IPS DF 6.9 (cell line): ENCODE measurements at regions not wholly inside any gene's neighbourhood (a gene's known extent, or its start where the extent isn't known, plus 50 kb on each side); places are given as distances from the start of the nearest gene placed in this dataset.

ENCODE experiments used
- DNase-seq: peaks from one replicate; pipeline ENCODE4 v3.0.0-alpha.2; 2013; ENCODE audit warnings: low read depth, low spot score
- H3K27ac ChIP-seq: one replicate; pipeline ENCODE4 v1.5.1; 2013; ENCODE audit warnings: low read length, control low read depth
- H3K27me3 ChIP-seq: 2 replicates; pipeline ENCODE4 v1.6.1; 2013; ENCODE audit warnings: mild to moderate bottlenecking, low read length; ENCODE audit not compliant: control insufficient read depth, insufficient read depth
- H3K36me3 ChIP-seq: 2 replicates; pipeline ENCODE4 v1.6.1; 2013; ENCODE audit warnings: low read length; ENCODE audit not compliant: control insufficient read depth, insufficient read depth
- H3K4me1 ChIP-seq: 2 replicates; pipeline ENCODE4 v1.6.1; 2013; ENCODE audit warnings: low read length; ENCODE audit not compliant: control insufficient read depth, insufficient read depth
- H3K4me3 ChIP-seq: 2 replicates; pipeline ENCODE4 v1.5.1; 2013; ENCODE audit warnings: mild to moderate bottlenecking, low read length
- H3K9me3 ChIP-seq: 2 replicates; pipeline ENCODE4 v1.6.1; 2013; ENCODE audit warnings: low read length, inconsistent platforms; ENCODE audit not compliant: control insufficient read depth, insufficient read depth
- WGBS: extraction: QIAGEN DNeasy Blood & Tissue Kit; methylation state at CpG from one replicate; pipeline ENCODE4 v1.1.7; 2013; ENCODE audit warnings: mixed read lengths, missing lambda C conversion rate; ENCODE audit not compliant: insufficient read length, insufficient coverage; 5-methylcytosine and 5-hydroxymethylcytosine counted together

DNA sequence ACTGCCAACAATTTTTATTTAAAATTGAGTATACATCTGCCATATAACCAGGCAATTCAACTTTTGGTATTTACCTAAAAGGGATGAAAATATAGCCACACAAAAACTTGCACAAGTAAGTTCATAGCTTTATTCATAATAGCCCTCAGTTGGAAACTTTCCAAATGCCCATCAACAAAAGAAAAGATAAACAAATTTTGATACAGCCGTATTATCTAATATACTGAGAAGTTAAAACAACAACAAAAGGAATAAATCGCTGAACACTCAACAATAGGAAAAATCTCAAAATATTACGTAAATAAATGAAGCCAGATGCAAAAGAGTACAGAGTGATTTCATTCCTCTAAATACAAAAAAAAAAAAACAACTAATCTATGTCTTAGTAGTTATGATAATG lies 399.2 kb upstream of the SEMA3D start:
- H3K27ac ChIP-seq: no peak overlapping the region
- H3K27me3 ChIP-seq: no peaks in the 10 kb centered on the region
- H3K4me3 ChIP-seq: no peak overlapping the region
- no CpG with 5 or more reads among the region's 3 CpGs for WGBS
- H3K4me1 ChIP-seq: no peaks in the 10 kb centered on the region
- DNase-seq: no peak
- H3K9me3 ChIP-seq: no peaks in the 10 kb centered on the region
- no peaks in the 10 kb centered on the region for H3K36me3 ChIP-seq

DNA sequence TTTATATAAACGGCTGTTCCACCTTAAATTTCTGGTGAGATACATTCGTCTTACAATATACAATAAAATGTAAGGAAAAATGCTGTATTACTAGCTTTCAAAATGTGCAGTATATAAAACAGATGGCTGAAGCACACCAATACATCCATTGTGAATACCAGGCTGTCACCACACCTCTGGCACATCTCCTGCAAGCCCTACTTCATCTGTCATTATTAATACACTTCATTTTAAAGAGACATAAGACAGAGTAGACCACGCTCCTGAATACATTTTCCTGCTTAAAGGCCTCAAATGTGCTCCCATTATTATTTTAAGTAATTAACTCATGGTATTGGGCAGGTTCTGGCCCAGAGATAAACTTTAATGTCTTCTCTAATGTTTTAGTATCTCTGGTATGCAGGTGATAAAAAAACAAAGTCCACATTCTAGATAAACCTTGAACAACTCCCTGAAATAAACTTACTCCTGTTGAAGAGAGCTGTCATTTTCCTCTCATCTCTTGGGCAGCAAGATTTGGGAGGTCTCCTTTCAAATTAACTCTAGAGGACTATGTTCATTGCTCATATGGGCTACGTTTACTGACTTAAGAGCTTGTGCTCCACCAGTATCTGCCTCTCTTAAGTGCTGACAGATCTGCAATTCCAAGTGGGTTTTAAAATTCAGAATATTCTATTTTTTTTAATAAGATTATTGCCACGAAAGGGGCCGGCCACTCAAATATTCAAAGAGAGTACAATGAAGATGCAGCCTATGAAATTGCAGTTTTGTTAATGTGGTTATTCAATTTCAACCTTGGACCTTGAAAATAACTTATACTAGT lies 396.5 kb upstream of the SEMA3D start:
- no peaks in the 10 kb centered on the region for H3K27me3 ChIP-seq
- no peak overlapping the region for H3K4me3 ChIP-seq
- H3K36me3 ChIP-seq: no peaks in the 10 kb centered on the region
- H3K4me1 ChIP-seq: no peaks in the 10 kb centered on the region
- DNase-seq: no peak
- no peaks in the 10 kb centered on the region for H3K9me3 ChIP-seq
- no CpG with 5 or more reads among the region's 6 CpGs for WGBS
- no peak overlapping the region for H3K27ac ChIP-seq

DNA sequence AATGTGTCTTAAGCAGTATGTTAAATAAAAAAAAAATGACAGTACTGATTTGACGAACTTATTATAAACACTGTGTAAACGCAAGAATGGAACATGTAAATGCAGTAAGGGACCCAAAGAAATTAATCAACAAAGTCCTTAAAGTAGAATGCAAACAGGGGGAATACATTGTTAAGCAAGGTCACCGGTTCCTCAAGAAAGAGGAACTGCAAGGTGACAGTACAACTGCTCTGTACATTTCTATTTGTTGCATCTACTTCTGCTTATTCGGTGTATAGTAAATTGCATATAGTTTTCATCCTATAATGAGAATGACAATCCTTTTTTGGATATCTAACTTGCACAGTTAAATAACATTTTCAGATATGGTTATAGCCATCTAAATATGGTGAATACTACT lies 387.0 kb upstream of the SEMA3D start:
- Histone ChIP-seq H3K27ac (no peak overlapping the region), H3K9me3 (no peaks in the 10 kb centered on the region), H3K36me3 (no peaks in the 10 kb centered on the region), H3K4me3 (no peak overlapping the region), H3K4me1 (no peaks in the 10 kb centered on the region), H3K27me3 (no peaks in the 10 kb centered on the region)
- DNase-seq: no peak
- WGBS: no CpG with 5 or more reads among the region's 4 CpGs

DNA sequence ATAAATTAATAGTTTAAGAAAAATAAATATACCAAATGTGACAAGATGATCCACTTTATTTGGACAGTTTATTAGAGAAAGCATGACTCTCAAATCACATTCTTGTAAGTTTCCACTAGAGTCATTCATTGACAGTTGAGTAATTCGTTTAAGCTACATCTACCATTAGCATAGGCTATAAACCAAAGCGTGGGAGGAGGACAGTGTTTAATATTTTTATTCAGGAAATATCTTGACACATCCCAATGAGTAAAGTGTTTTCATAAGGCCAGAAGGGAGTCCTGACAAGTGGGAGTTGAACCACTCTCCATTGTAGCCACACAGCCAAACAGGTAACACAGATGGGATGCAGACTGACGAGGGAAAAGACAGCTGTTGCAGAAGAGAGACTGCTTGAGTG lies 386.5 kb upstream of the SEMA3D start:
- Histone ChIP-seq H3K4me3 (no peak overlapping the region), H3K4me1 (no peaks in the 10 kb centered on the region), H3K36me3 (no peaks in the 10 kb centered on the region), H3K9me3 (no peaks in the 10 kb centered on the region), H3K27ac (no peak overlapping the region), H3K27me3 (no peaks in the 10 kb centered on the region)
- no peak for DNase-seq
- WGBS: no CpG with 5 or more reads among the region's 3 CpGs

DNA sequence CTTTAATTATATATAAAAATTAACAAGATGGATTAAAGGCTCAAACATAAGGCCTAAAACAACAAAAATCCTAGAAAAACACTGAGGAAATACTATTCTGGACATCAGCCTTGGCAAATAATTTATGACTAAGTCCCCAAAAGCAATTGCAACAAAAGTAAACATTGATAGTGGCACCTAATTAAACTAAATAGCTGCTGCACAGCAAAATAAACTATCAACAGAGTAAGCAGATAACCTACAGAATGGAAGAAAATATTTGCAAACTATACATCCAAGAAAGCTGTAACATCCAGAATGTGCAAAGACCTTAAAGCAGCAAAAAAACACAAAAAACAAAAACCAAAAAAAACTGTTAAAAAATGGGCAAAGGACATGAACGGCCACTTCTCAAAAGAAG lies 384.0 kb upstream of the SEMA3D start:
- DNase-seq: no peak
- Histone ChIP-seq H3K4me3 (no peak overlapping the region), H3K4me1 (no peaks in the 10 kb centered on the region), H3K9me3 (no peaks in the 10 kb centered on the region), H3K36me3 (no peaks in the 10 kb centered on the region), H3K27ac (no peak overlapping the region), H3K27me3 (no peaks in the 10 kb centered on the region)
- WGBS: no CpG with 5 or more reads among the region's 1 CpG

DNA sequence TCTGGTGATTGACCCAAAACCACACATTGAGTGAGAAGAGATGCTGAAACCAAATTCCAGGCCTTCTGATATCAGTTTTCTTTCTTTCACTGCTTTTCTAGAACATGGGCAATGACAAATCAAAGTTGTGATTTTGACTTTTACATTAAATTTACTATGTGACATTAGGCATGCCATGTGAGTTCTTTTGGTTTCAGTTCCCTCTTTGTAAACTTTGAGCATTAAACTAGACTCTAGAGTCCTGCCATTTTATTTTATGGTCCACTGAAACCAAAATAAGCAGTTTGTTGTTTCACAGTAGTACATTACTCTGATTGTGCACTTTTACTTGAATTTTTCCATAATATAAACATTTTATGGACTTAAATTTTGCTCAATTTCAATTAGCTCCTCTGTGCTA lies 381.1 kb upstream of the SEMA3D start:
- no peaks in the 10 kb centered on the region for H3K36me3 ChIP-seq
- no peak for DNase-seq
- H3K9me3 ChIP-seq: no peaks in the 10 kb centered on the region
- no peak overlapping the region for H3K4me3 ChIP-seq
- H3K27ac ChIP-seq: no peak overlapping the region
- H3K4me1 ChIP-seq: no peaks in the 10 kb centered on the region
- no peaks in the 10 kb centered on the region for H3K27me3 ChIP-seq

DNA sequence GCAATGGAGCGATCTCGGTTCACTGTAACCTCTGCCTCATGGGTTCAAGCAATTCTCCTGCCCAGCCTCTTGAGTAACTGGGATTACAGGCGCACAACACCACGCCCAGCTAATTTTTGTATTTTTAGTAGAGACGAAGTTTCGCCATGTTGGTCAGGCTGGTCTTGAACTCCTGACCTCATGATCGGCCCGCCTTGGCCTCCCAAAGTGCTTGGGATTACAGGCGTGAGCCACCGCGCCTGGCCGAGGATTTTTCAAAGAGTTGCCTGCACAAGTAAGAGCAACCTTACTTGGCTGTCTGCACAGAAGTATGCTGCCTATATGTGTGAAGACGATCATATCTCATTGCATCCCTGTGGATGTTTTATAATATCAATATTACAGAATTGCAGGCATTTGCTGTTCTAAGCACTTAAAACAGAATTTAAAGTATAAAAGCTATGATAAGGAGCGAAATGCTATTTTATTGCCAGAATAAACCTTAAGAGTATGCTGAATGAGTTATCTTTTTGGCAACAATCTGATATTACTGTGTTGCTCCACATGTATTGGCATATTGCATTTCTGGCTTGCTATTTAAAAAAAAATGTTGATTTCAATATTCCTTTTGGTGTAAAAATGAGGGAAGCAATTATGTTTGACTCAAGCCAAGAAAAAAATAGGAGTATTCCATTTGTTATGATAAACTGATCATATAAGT lies 379.4 kb upstream of the SEMA3D start:
- H3K9me3 ChIP-seq: no peaks in the 10 kb centered on the region
- H3K4me3 ChIP-seq: no peak overlapping the region
- WGBS: no CpG with 5 or more reads among the region's 14 CpGs
- H3K36me3 ChIP-seq: no peaks in the 10 kb centered on the region
- no peaks in the 10 kb centered on the region for H3K27me3 ChIP-seq
- no peak overlapping the region for H3K27ac ChIP-seq
- no peak for DNase-seq
- no peaks in the 10 kb centered on the region for H3K4me1 ChIP-seq

DNA sequence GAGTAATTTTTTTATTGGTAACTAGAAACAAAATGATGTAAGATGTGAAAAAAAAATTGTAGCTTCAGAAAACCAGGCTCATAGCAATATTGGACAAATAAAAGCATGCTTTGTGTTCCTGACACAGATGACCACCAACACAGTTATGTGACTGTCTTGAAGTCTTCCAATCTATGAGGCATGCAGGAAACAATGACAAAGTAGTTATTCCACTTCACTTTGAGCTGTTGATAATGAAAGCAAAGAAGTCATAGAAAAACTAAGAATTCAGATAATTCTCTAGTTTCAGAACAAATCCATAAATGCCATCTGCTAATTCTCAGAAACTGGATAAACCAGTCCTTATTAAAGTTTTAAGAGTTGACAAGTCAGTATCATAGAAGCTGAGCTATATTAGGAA lies 378.4 kb upstream of the SEMA3D start:
- DNase-seq: no peak
- Histone ChIP-seq H3K27ac (no peak overlapping the region), H3K4me1 (no peaks in the 10 kb centered on the region), H3K4me3 (no peak overlapping the region), H3K9me3 (no peaks in the 10 kb centered on the region), H3K27me3 (no peaks in the 10 kb centered on the region), H3K36me3 (no peaks in the 10 kb centered on the region)

DNA sequence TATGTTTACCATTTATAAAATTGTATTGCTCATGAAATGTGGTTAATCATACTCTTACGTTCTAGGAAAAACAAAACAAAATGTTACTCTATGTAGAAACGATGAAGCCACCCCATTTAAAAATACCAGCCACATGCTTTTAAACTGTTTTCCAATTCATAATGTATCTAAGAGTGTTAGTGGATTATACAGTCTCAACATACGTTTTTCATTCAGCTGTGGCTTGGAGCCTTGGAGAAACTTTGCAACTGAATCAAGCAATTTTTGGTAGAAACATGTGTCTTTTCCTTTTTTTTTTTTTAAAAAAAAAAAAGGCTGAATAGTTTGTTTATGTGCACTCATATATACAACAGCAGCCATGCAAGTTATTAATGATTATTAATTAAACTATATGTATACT lies 378.0 kb upstream of the SEMA3D start:
- WGBS: no CpG with 5 or more reads among the region's 3 CpGs

DNA sequence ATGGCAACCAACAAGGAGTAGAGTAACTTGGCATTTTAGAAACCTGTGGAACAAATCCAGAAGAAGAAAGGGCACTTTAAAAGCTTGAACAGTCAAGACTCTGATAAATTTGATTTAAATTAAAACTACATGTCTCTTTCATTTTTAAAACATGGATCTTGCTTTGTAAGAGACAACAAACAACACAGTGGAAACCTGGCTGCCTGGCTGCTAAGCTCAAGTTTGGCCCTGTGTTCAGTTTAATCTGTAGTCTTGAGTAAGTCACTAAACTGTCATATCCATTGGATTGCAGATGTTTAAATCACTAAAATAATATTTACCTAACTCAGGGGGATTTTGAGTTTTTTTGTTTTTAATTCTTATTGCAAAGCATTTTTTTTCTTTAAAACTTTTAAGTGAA lies 374.9 kb upstream of the SEMA3D start:
- no peak for DNase-seq
- H3K4me1 ChIP-seq: no peaks in the 10 kb centered on the region
- no peaks in the 10 kb centered on the region for H3K9me3 ChIP-seq
- no peak overlapping the region for H3K27ac ChIP-seq
- no peak overlapping the region for H3K4me3 ChIP-seq
- no peaks in the 10 kb centered on the region for H3K36me3 ChIP-seq
- no peaks in the 10 kb centered on the region for H3K27me3 ChIP-seq

More for the DNA sequence above, 378.0 kb upstream of the SEMA3D start:
- Histone ChIP-seq H3K4me3 (no peak overlapping the region), H3K4me1 (no peaks in the 10 kb centered on the region), H3K9me3 (no peaks in the 10 kb centered on the region), H3K27me3 (no peaks in the 10 kb centered on the region), H3K36me3 (no peaks in the 10 kb centered on the region), H3K27ac (no peak overlapping the region)
- DNase-seq: no peak
